IPS-NIHi7 (cell line): ENCODE measurements at regions not wholly inside any gene's neighbourhood (a gene's known extent, or its start where the extent isn't known, plus 50 kb on each side); places are given as distances from the start of the nearest gene placed in this dataset.

ENCODE experiments used
- DNase-seq: peaks from one replicate; pipeline ENCODE4 v3.0.0; 2012; ENCODE audit warnings: mixed read lengths; ENCODE audit errors: extremely low spot score

DNA sequence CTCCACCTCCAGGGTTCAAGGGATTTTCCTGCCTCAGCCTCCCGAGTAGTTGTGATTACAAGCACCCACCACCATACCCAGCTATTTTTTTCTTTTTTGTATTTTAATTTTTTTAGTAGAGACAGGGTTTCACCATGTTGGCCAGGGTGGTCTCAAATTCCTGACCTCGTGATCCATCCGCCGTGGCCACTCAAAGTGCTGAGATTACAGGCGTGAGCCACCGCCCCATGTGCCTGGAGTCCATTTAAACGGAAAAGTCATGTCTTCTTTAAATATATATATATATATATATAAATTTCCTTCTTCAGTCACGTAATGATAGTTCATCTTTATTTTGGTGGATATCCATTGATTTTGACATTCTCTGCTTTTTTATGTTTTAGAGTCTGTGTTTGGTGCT lies 264.0 kb upstream of the PITX2 start:
- DNase-seq = no peak

DNA sequence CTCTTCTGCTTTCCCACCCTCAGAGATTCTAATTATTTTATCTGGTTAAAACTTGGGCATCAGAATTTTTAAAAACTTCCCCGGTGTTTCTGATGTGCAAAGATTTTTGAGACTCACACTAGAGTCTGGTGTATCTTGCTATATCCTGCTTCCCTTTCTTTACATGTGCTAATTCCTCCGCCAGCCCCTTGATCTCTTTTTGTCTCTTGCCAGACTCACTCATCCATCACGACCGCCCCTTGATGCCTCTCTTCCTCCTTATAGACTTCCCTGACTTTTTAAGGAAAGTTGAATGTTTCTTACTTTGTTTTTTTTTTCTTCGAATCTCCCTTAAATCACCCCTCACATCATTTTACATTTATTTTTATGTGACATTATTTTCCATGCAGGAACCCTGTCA lies 274.9 kb upstream of the PITX2 start:
- DNase-seq = no peak

DNA sequence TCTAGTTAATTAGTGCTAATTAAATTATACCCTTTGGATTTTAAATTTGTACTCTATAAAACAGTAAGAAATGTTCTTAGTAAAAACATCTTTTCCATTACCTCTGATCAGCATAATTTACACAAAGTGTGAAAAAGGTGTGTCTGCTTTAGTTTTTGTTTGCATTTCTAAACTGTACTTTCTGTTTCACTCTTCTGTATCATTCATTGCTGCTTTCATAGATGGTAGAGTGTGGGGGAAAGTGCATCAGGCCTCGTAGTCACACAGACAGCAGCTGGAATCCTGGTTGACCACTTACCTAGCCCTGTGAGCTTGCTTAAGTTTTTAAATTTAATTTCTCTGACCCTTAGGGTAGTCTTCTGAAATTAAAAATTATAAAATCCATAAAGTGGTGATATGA lies 275.4 kb upstream of the PITX2 start:
- no peak for DNase-seq

DNA sequence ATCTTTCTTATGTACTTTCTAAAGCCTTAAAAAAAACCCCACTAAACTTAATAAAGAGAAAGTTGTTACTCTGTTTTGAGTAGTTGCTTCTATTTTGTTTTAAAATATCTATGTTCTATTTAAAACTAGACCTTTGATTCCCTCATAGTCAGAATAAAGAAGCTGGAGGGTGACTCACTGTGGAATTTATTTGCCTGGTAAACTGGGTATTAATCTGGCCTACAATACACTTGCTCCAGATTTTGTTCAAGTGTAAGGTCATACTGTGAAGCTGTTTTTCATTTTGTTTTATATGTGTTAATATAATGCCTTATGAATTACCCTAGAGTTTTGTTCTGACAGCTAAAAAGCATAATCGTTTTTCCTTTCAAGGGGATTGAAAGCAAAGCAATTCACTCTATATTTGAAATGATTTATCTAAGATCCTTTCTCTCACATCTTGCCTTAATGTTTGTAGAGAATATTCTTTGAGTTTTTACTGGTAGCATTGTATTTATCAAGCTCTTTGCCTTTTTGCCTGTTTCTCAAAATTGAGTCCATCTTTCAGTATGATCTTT lies 277.4 kb upstream of the PITX2 start:
- no peak for DNase-seq

DNA sequence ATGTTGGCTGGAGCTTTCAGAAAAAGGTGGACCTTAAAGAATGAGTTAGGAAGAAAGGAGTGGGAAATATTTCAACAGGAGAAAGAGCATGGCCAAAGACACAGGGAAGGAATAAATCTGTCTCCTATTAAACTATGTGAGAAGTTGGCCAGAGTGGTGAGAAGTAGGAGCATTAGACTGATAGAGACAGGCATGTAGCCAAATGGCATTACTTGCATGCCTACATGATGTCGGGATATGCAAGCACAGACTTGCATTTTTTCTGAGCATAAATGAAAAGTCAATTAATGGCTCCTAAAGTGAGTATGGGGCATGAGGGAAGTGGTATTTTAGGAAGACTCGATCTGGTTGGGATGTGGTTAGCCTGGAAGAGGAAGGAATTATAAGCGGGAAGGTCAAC lies 279.6 kb upstream of the PITX2 start:
- no peak for DNase-seq

DNA sequence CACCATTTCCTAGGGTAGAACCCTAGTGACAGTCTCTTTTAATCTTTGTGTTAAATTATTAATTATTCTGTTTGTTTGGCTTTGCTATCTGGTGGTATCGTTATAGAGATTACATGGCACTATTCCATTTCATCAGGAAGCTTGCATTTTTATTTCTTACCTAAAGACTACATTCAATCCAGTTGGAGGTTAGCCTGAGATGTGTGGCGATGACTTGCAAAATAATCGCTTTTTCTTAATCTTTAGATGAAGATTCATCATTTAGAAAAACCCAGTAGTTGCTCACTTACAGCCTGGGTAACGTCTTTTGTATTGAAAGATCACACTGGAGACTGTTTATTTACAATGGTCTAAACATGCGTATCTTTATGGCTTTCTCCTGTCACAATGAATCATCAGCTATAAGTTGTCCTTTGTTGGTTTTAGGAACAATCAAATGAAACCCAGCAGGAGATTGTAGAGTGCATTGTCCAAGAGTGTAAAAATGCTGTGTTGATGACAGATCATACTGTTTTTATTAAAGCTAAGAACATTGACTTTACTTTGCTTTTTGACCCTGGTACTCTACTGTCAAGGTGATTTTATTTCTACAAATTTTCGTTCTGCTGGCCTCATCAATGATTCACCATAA lies 281.7 kb upstream of the PITX2 start:
- no peak for DNase-seq

DNA sequence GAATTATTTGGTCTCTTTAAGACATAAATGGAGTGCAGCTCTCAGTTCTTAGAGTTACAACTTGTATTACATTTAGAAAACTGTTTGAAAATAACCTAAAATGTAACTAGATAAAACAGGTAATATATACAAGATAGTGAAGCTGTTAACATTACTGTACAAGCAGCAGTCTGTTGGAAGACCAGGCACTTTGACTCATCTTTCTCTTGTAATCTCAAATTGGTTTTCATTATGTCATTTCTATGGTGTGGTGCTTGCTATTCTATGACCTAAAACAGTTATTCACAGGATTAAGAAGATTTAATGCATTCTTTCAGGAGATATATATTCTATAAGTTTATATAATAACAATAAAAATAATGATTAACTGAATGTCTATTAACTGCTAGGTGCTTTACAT lies 282.5 kb upstream of the PITX2 start:
- no peak for DNase-seq

DNA sequence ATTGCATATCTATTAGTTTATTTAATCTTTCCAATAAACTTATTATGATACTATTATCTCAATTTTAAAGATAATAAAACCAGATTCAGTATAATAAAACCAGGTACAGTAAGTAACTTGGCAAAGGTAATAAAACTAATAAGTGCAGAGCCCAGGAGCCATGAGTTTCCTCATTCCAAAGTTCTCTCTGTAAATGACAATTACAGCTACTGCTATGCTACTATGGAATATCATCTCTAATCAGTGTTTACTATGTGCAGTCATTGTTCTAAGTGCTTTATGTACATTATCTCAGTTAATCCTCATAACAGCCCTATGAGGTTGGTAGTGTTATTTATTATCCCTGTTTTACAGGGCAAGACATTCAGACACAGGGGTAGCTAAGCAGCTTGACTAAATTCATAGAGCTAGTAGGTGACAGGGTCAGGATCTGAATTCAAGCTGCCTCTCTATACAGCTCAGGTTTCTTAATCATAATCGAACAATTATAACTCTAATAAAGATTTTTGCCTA lies 285.0 kb upstream of the PITX2 start:
- no peak for DNase-seq

DNA sequence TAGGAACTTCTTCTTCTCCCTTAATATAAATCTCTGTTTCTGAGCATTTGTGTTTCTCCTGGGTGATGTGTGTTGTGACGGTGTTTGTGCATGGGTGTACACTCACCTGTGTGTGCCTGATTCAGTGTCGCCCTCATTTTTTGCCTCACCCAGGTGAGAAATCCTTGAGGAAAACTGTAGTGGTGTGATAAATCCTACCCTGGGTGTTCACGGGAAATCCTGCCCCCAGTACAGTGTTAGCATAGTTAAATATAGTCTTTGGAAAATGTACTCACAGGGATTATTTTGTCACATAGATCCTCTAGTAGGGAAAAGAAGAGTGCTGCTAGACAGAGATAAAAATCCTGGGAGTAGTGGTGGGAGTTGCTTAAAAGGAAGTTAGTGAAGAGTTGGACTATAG lies 291.9 kb upstream of the PITX2 start:
- no peak for DNase-seq

DNA sequence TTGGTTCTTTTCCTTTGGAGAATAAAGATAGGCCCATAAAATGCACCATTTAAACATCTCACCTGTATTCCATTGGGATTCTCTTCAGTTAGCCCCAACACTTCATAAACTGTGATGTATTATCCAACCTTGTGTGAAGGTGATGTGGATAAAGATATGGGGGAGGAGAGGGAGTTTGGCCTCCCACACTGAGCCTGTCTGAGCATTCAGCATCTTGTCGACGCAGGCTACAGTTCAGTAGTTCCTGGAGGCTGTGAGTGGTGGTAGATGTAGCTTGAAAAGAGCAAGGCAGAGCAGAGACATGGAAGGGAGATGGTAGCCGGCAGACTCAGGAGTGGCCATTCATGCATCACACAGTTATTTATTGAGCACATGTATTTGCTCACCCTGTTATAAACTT lies 292.4 kb upstream of the PITX2 start:
- DNase-seq = no peak

DNA sequence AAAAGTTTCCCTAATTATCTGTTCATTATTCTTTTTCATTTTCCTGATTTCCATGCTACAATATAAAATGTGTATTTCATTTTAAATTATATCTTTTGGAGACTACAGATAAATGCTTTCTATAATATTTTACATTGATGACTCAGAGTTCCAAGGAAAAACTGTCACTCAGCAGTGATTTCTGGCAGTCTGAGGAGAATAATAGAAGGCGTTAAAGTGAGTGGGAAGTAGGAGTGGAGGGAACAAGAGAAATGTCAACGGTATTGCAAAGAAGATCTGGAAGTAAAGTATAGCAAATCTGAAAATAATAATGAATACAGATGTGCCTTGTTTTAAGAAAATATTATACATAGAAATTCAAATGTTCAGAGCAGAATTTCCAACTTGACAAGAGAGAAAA lies 293.6 kb upstream of the PITX2 start:
- DNase-seq = no peak

DNA sequence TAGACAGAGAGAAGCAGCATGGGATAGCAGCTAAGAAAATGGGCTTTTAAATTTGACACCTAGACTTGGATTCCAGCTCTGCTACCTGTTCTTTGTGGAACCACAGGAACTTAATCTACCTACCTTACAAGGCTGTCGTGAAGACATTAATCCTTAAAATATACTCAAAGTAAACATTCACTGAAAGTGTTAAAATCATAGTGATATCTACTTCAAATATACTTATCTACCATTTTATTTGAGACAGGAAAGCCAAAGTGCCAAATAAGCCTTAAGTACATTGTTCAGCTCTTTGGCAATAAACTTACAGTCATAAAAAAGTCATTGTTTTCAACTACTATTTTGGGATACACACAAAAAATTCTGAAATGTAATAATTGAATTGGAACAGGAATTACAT lies 295.0 kb upstream of the PITX2 start:
- DNase-seq = no peak

DNA sequence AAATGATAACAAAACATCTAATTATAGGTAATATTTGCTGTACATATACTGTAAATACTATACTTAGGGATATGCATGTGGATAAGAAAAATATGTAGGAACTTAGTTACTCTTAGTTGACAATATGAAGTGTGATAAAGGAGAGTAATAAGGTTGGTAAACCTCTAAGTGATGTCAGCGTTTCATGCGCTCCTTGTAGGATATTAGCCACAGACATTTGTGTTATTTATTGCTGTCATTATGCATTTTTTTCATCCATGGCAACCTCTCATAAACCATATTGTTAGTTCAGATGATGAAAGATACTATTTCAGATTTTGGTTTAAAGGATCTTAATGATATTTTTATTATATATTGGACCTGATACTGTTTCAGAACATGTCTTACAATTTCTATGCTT lies 298.1 kb upstream of the PITX2 start:
- DNase-seq = no peak

DNA sequence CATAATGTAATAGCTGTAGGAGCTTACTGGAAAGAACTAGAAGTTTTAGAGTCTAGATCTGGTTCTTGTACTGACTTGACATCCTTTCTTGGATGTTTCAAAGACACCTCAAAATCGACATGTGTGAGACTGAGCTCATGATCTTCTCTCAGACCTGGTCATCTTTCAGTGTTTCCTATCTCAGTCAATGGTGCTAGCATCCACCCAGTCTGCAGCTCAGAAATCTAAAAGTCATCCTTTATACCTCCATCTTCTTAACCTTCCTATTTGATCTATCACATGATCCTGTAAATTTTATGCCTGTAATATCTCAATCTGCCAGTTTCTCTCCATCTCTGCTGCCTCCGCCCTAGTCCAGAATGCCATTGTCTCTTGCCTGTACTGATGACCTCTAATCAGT lies 301.9 kb upstream of the PITX2 start:
- DNase-seq = no peak

DNA sequence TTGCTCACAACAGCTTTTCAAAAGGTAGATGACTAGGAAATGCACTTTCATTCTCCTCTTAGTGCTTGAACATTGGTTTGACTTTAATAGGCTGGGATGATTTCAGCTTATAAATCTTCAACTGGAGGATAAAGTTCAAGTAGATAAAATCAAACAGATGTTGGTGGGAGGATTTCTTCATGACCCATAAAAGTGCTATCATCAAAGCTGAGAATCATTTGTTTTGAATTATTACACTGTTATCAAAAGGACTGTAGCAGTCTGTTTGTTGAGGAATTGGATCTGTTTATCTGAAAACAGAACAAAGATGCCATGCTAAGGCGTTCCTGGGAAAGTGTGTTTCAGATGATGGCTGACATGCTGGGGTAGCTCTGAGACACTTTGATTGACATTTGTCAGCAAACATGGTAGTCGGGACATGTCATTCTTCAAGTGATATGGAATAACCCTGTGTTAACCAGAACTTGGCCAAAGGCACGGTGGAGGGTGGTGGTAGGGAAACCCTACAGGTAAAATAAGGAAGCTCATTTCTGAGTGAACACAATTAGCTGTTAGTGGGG lies 304.0 kb upstream of the PITX2 start:
- DNase-seq = no peak

DNA sequence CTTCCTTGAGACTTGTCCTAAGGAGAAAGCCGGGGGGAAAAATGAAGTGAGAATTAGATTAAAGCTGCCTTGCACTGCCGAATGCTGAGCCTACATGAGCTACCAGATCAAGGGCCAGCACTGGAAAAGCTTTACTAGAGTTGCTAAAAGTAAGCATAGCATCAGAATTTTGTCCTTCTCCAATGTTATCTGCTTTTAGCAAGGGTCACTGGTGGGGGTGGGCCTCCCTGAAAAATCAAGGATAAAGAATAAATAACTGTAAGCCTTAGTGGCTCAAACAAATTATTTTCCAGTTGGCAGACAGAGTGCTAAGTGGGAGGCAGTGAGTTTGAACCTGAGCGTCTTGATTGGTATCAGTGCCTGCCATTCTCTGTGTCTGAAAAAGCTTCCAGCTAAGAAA lies 310.5 kb upstream of the PITX2 start:
- DNase-seq = no peak

DNA sequence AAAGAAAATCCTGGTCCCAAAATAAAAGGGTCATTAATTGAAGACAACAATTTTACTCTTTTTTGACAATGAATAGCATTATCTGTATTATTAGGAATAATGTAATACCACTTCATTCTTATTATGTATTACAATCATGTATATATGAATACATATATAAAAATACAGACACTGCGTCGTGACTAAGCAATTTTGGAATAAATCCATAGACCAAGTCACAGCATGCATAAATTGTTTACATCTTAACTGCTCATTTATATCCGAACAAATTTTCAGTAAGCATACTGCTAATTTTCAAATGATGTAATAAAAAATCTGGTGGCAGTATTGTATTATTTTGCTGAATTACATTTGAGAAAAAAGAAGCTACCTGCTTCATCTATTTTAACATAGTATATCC lies 321.6 kb upstream of the PITX2 start:
- DNase-seq = no peak

DNA sequence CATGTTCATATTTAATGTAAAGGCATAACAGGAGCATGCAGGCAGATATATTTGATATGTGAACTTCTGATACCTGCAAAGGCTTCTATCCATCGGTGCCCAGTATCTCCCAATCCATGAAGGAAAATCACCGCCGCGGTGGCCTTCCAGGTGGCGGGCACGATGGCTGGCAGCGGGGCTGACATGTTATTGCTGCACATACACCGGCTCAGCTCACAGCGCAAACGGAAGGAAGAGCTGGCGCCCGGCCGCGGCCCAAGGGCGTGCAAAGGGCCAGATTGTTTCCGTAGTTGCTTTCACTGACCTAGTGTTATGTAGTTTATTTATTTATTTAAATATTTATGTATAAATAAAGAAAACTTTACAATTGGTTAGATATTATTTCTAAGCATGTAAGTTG lies 322.7 kb upstream of the PITX2 start:
- no peak for DNase-seq

DNA sequence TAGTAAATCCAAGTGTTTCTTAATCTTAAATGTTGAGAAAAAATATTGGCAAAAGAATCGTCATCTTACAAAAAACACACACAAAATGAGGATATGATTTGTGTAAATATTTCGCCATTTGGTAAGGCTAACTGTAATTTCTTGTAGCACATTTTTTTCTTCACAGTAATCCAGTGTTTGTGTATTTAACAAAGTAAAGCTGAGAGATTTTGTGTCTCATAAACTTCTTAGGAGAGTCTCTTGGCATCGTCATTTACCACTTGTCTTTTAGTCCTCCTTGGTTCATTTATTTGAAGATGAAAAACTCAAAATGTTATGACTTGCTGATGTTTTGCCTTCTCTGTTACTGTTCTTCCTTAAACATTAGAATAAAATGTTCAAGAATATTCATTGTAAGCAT lies 326.7 kb upstream of the PITX2 start:
- DNase-seq = no peak

DNA sequence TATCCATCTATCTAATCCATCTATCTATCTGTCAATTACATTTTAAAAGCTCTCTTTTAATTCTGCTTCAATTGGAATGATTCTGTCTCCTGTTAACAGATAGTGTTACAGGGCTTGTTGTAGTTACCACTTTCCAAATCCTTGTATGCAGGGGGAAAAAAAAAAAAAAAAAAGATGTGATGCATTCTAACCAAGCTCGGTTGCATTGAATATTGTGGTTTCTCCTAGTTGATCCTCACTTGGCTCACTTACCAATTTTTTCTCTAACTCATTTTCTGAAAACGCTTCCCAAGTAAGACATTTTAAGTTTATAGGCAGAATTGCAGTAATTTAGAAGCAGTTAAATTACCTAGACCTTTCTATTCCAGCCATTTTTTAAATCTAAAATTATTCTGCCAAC lies 327.9 kb upstream of the PITX2 start:
- DNase-seq = no peak

DNA sequence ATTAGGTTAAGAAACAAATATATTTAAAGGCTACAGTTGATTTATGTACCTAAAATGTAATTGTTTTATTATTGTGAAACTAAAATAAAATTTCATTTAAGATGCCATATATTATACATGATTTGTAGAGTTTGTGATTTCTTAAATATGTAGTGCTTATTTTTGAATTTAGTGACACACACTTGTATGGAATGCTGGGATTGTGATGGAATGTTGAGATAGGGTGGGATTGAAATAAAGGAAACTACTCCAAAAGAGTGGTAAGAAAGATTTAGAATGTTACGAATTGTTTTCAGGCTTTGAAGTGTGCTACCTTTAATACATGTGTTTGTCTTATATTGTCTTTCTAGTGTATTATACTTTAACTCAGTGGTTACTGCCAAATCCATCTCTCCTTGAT lies 330.3 kb upstream of the PITX2 start:
- DNase-seq = no peak

DNA sequence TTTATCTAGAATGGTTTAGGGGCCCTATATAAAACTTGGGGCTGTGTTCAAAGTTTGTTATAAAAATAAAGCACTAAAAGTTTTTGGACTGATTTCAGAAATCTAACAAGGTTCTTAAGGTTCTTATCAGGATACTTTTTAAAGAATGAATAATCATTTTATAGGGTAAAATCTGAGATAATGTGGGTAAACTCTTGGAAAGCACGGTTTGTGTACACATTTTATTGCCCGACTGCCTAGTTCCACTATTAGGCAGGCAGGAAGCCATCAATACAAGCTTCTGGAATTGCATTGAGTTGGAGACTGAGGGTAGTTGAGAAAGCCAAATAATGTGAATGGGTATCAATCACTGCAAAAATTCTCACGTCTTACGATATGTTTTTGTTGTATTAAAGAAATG lies 331.0 kb upstream of the PITX2 start:
- DNase-seq = no peak

DNA sequence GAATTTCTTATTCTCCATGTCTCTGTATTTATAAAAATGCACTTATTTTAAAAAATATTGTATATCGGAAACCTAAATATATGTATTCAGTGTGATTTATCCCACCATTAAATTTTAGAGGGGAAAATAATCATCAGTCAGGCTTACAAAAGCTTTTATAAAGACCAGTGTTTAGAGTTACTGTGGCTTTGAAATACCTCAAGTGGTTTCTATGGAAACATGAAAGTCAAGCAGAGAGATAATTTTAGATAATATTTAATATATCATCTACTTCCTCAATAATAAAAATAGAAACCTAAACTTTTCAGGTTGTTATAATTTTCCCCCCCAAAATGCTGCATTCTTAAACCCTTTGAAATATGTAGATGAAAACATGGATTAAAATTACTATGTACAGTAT lies 332.9 kb upstream of the PITX2 start:
- DNase-seq = no peak
